GM06990 (cell line): ENCODE measurements at regions not wholly inside any gene's neighbourhood (a gene's known extent, or its start where the extent isn't known, plus 50 kb on each side); places are given as distances from the start of the nearest gene placed in this dataset.

Experiments used
- DNase-seq: peaks from one replicate; pipeline ENCODE4 v3.0.0-alpha.2; 2011; ENCODE audit not compliant: insufficient read length; ENCODE audit errors: extremely low read depth
- H3K27me3 ChIP-seq: replicated peaks from 2 replicates; pipeline ENCODE4 v1.6.0; 2011; ENCODE audit warnings: low read length; ENCODE audit not compliant: control insufficient read depth, insufficient read depth
- H3K36me3 ChIP-seq: 2 replicates; pipeline ENCODE4 v1.5.1; 2011; ENCODE audit warnings: low read length; ENCODE audit not compliant: control insufficient read depth, insufficient read depth
- H3K4me3 ChIP-seq: replicated peaks from 2 replicates; pipeline ENCODE4 v1.5.1; 2011; ENCODE audit warnings: low read depth, mild to moderate bottlenecking, control low read depth, low read length
- TF ChIP-seq, protein P1 (sequence below): IDR thresholded peaks from 2 replicates; pipeline ENCODE4 v1.5.1; 2011; ENCODE audit warnings: low read length, control low read depth, mild to moderate bottlenecking, inconsistent platforms; ENCODE audit not compliant: insufficient read depth, poor library complexity, severe bottlenecking

DNA sequence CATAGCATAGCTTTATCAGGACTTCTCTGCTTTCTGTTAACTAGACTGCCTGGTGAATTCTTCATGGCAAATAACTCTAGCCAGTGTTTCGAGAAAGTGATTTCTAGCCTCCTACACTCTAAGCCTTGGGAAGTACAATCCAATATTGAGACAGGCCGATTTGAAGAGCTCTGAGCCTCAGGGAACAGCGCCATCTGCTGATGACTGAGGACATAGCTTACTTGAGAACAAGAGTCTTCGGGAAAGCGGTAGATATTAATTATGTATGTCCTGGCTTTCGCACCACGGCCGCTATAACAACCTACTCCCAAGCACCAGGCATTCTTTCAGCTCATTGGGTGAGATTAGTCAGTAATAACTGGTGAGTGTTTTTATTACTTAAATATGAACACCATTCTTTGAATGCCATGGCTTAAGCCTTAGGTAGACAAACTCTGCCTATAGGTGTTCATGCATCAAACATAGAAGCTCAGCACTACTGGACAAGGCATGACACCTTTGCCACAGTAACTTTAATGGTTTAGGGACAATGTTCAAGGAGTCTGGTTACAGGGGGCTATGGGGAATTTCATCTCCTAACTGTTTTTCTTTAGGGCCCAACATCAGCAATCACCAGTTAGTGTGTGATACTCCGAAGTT is 518.6 kb downstream of the BMP2 start:
- H3K27me3 ChIP-seq: no peaks in the 10 kb centered on the region
- TF ChIP-seq, protein P1, sequence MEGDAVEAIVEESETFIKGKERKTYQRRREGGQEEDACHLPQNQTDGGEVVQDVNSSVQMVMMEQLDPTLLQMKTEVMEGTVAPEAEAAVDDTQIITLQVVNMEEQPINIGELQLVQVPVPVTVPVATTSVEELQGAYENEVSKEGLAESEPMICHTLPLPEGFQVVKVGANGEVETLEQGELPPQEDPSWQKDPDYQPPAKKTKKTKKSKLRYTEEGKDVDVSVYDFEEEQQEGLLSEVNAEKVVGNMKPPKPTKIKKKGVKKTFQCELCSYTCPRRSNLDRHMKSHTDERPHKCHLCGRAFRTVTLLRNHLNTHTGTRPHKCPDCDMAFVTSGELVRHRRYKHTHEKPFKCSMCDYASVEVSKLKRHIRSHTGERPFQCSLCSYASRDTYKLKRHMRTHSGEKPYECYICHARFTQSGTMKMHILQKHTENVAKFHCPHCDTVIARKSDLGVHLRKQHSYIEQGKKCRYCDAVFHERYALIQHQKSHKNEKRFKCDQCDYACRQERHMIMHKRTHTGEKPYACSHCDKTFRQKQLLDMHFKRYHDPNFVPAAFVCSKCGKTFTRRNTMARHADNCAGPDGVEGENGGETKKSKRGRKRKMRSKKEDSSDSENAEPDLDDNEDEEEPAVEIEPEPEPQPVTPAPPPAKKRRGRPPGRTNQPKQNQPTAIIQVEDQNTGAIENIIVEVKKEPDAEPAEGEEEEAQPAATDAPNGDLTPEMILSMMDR: peak; percentile 76
- DNase-seq: peak; percentile 6
- H3K4me3 ChIP-seq: no peak overlapping the region
- no peaks in the 10 kb centered on the region for H3K36me3 ChIP-seq

- TF ChIP-seq, protein P1: no peak
Measured at GRCh38 chr20:7291323-7291943, 523.9 kb downstream of the BMP2 start.

GRCh38 chr20:7291946-7292345 is 524.5 kb downstream of the BMP2 start:
- H3K4me3 ChIP-seq: no peak overlapping the region
- H3K36me3 ChIP-seq: no peaks in the 10 kb centered on the region
- H3K27me3 ChIP-seq: no peaks in the 10 kb centered on the region
- TF ChIP-seq, protein P1: no peak
- DNase-seq: no peak

More at GRCh38 chr20:7291323-7291943, 523.9 kb downstream of the BMP2 start:
- Histone ChIP-seq H3K36me3 (no peaks in the 10 kb centered on the region), H3K4me3 (no peak overlapping the region), H3K27me3 (no peaks in the 10 kb centered on the region)
- DNase-seq: no peak

- H3K4me3 ChIP-seq: no peak overlapping the region
- no peak for DNase-seq
- no peaks in the 10 kb centered on the region for H3K27me3 ChIP-seq
- TF ChIP-seq, protein P1: no peak
- no peaks in the 10 kb centered on the region for H3K36me3 ChIP-seq
Measured at GRCh38 chr20:7294816-7295360, 527.4 kb downstream of the BMP2 start.

DNA sequence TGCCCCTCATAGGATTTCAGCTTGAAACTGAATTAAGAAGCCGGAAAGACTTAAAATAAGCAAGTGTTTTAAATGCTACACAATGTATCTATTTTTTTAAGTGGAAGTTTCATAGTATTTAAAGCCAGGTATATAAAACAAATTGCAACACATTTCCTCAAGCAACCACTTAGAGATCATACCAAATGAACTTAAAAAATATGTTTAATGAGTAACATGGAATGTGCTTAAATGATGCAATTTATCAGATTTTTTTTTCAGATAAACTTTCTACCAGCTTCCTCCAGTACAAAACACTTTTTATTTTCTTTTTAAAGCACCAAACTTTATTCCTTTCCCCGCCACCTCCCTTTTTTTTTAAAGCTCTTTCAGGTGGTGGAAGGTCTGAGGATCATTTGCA is 534.3 kb downstream of the BMP2 start:
- DNase-seq: no peak
- TF ChIP-seq, protein P1: no peak
- Histone ChIP-seq H3K36me3 (no peaks in the 10 kb centered on the region), H3K4me3 (no peak overlapping the region), H3K27me3 (no peaks in the 10 kb centered on the region)
